K562 (cell line): ENCODE measurements at regions not wholly inside any gene's neighbourhood (a gene's known extent, or its start where the extent isn't known, plus 50 kb on each side); places are given as distances from the start of the nearest gene placed in this dataset.

ENCODE experiments used
- ATAC-seq: fragments of 200-7000 bp; cut with Tn5 transposase; 3 replicates; pipeline ENCODE4 v1.9.1; 2020; ENCODE audit warnings: moderate library complexity
- BruUV-seq: library from RNA; stranded (reverse); fragments of 400-500 nt; replicated peaks from 2 replicates; lab custom pipeline; 2021; lab: Mats Ljungman, UMichigan
- CTCF ChIA-PET: fragments of 300-600 bp; formaldehyde crosslinking; extraction: SDS; loops from one replicate; lab custom pipeline; 2021; ENCODE audit warnings: low intra/inter-chr PET ratio; lab: Yijun Ruan, JAX
- POLR2A ChIA-PET: fragments of 300-600, 350-650 bp; sonication (Branson Sonifier 250); formaldehyde crosslinking; extraction: SDS; loops from one replicate; lab custom pipeline; 2021; ENCODE audit warnings: antibody characterized with exemption, inconsistent platforms; lab: Yijun Ruan, JAX
- DNase-seq, 4 experiments: peaks; one replicate each; pipeline versions ENCODE4 v3.0.0 to v3.0.0-alpha.2; 2011 to 2018; ENCODE audit warnings: low spot score in 3 of 4, mixed read lengths in 3 of 4; ENCODE audit errors: extremely low read depth in 1 of 4
- FAIRE-seq: peaks from 2 replicates; lab custom pipeline; 2011; peaks lifted over from hg19 to GRCh38; lab: Jason Lieb, UNC
- H2AFZ ChIP-seq: 2 replicates; pipeline ENCODE4 v1.6.0; 2011; ENCODE audit warnings: low read depth, low read length, control low read depth, inconsistent platforms
- H3K27ac ChIP-seq: fragments of 200-600 bp; 3 replicates; pipeline ENCODE4 v1.8.0; 2011; ENCODE audit warnings: low read depth, mild to moderate bottlenecking, control low read depth, inconsistent platforms, low read length, moderate library complexity, mixed read lengths; ENCODE audit errors: extremely low read depth
- H3K27me3 ChIP-seq, 2 experiments: fragments of 300-600 bp in 1 of 2; 2 replicates in 1 of 2; 3 replicates in 1 of 2; pipeline versions ENCODE4 v1.6.0 to v1.8.0; 2011; ENCODE audit warnings: inconsistent platforms in 2 of 2, low read length in 2 of 2, mild to moderate bottlenecking in 1 of 2, mixed read lengths in 1 of 2, moderate library complexity in 1 of 2; ENCODE audit not compliant: control insufficient read depth in 2 of 2, insufficient read depth in 2 of 2
- H3K36me3 ChIP-seq: fragments of 300-600 bp; 3 replicates; pipeline ENCODE4 v1.8.0; 2011; ENCODE audit warnings: mild to moderate bottlenecking, low read length, inconsistent platforms; ENCODE audit not compliant: control insufficient read depth, insufficient read depth
- H3K4me1 ChIP-seq, 2 experiments: fragments of 200-600 bp in 1 of 2; replicated peaks in 1 of 2; 2 replicates in 1 of 2; 3 replicates in 1 of 2; pipeline versions ENCODE4 v1.5.1 to v1.8.0; 2011; ENCODE audit warnings: inconsistent platforms in 2 of 2, low read length in 2 of 2, mild to moderate bottlenecking in 1 of 2, mixed read lengths in 1 of 2, moderate library complexity in 1 of 2; ENCODE audit not compliant: control insufficient read depth in 2 of 2, insufficient read depth in 2 of 2
- H3K4me2 ChIP-seq: 2 replicates; pipeline ENCODE4 v1.6.1; 2011; ENCODE audit warnings: low read length, control low read depth, inconsistent platforms, mixed read lengths; ENCODE audit not compliant: insufficient read depth
- H3K4me3 ChIP-seq: fragments of 200-600 bp; sonication (generic), shearing (Covaris generic); 2 replicates; pipeline ENCODE4 v1.5.1; 2016; ENCODE audit warnings: control low read depth, inconsistent platforms
- H3K79me2 ChIP-seq: fragments of 200-600 bp; 3 replicates; pipeline ENCODE4 v1.8.0; 2011; ENCODE audit warnings: low read length, inconsistent platforms; ENCODE audit not compliant: control insufficient read depth, insufficient read depth
- H3K9ac ChIP-seq, 2 experiments: 2 replicates each; pipeline versions ENCODE4 v1.6.0 to v1.6.1; 2011; ENCODE audit warnings: low read depth in 2 of 2, low read length in 2 of 2, control low read depth in 1 of 2, inconsistent platforms in 1 of 2, mild to moderate bottlenecking in 1 of 2, mixed read lengths in 1 of 2; ENCODE audit not compliant: insufficient read depth in 1 of 2
- H3K9me1 ChIP-seq: one replicate; pipeline ENCODE4 v1.6.0; 2011; ENCODE audit warnings: inconsistent platforms, mild to moderate bottlenecking, low read length, moderate library complexity; ENCODE audit not compliant: control insufficient read depth, insufficient read depth
- H3K9me3 ChIP-seq: replicated peaks from 2 replicates; pipeline ENCODE4 v1.5.1; 2011; ENCODE audit warnings: low read depth, low read length, inconsistent platforms; ENCODE audit not compliant: control insufficient read depth, insufficient read depth
- H4K20me1 ChIP-seq: replicated peaks from 2 replicates; pipeline ENCODE4 v1.6.1; 2011; ENCODE audit warnings: low read length, inconsistent platforms, mixed read lengths; ENCODE audit not compliant: control insufficient read depth, insufficient read depth
- BCOR ChIP-seq: fragments of 450-650 bp; IDR thresholded peaks from 2 replicates; pipeline ENCODE4 v1.6.1; 2016
- RBM25 ChIP-seq: fragments of 200-400 bp; formaldehyde crosslinking; IDR thresholded peaks from 2 replicates; pipeline ENCODE4 v1.6.1; 2018; ENCODE audit warnings: low read length, low read depth, moderate library complexity; ENCODE audit not compliant: severe bottlenecking
- WGBS: fragments of 100-300 bp; shearing (Covaris generic); methylation state at CpG from one replicate; pipeline ENCODE4 v1.1.6; 2016; ENCODE audit warnings: low coverage, mixed read lengths; ENCODE audit not compliant: insufficient coverage; ENCODE audit errors: missing lambda C conversion rate; 5-methylcytosine and 5-hydroxymethylcytosine counted together
- in situ Hi-C: fragments of 300-500 bp; cut with MboI; formaldehyde crosslinking; loops from 4 replicates; pipeline ENCODE4 v1.15.0; 2018; ENCODE audit warnings: inconsistent platforms, mixed read lengths
- intact Hi-C: fragments of 100-400 bp; cut with micrococcal nuclease; formaldehyde crosslinking; loops from 2 replicates; pipeline ENCODE4 v1.14.2; 2022
- TF ChIP-seq, protein P1 (sequence below): fragments of 250-450 bp; sonication (Bioruptor Pico); IDR thresholded peaks from 2 replicates; pipeline ENCODE4 v1.5.0; 2021; ENCODE audit warnings: mild to moderate bottlenecking, borderline replicate concordance

DNA sequence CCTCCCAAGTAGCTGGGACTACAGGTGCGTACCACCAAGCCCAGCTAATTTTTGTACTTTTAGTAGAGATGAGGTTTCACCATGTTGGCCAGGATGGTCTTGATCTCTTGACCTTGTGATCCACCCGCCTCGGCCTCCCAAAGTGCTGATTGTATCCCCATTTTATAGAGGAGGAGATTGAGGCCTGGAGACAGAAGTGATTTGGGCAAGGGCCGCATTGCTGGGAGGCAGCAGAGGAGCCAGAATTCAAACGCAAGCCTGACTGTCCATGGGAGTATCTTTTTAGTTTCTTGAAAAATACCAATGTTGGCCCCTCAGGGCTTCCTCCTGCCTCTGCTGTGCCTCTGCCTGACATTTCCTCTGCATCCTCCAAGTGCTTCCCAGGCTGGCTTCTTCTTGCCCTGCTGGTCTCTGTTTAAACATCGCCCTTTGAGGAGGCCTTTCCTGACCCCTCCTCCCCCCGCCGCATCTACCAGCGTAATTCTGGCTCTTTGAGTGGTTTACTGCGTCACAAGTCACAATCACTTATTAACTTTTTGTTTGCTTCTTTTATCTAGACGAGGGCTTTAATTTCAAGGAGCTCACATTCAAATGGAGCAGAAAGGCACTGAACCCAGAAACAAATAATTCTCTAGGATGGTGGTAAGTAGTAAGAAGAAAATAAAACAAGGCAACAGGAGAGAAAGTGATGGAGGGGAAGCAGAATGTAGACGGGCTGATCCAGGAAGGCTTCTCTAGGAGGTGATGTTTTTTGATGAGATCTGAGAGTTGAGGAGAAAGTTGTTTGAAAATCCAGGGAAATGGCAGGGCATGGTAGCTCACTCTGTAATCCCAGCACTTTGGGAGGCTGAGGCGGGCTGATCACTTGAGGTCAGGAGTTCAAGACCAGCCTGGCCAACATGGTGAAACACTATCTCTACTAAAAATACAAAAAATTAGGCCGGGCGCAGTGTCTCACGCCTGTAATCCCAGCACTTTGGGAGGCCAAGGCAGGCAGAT is 91.0 kb upstream of the MED13L start:
- no peaks in the 10 kb centered on the region for H4K20me1 ChIP-seq
- no peak overlapping the region for H3K4me2 ChIP-seq
- intact Hi-C loops (no loop called here), in situ Hi-C loops (no loop called here)
- TF ChIP-seq RBM25 (peak; percentile 53), BCOR (peak; percentile 38; the same call in 1 of the 2 replicates)
- TF ChIP-seq, protein P1, sequence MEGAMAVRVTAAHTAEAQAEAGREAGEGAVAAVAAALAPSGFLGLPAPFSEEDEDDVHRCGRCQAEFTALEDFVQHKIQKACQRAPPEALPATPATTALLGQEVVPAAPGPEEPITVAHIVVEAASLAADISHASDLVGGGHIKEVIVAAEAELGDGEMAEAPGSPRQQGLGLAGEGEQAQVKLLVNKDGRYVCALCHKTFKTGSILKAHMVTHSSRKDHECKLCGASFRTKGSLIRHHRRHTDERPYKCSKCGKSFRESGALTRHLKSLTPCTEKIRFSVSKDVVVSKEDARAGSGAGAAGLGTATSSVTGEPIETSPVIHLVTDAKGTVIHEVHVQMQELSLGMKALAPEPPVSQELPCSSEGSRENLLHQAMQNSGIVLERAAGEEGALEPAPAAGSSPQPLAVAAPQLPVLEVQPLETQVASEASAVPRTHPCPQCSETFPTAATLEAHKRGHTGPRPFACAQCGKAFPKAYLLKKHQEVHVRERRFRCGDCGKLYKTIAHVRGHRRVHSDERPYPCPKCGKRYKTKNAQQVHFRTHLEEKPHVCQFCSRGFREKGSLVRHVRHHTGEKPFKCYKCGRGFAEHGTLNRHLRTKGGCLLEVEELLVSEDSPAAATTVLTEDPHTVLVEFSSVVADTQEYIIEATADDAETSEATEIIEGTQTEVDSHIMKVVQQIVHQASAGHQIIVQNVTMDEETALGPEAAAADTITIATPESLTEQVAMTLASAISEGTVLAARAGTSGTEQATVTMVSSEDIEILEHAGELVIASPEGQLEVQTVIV (CRISPR knock-in tag), result no peak
- 0 out of 2 replicates have a peak overlapping the region, but pooled peaks have one; percentile 19 for H2AFZ ChIP-seq
- POLR2A ChIA-PET, result interaction anchor here (0.7 kb wide), 2 partner anchors 31 to 149 kb away, joined by 3 to 5 read pairs; no protein-coding TSS in a partner anchor
- H3K79me2 ChIP-seq, result no peaks in the 10 kb centered on the region
- BruUV-seq, result no TSS peak
- no peaks in the 10 kb centered on the region for H3K9me1 ChIP-seq
- peaks cover 18 to 21% of the 10 kb centered on the region in 2 experiments; a peak in 4 of 5 replicates for H3K4me1 ChIP-seq
- H3K36me3 ChIP-seq, result no peaks in the 10 kb centered on the region
- no peak for FAIRE-seq
- H3K9ac ChIP-seq, result peak overlapping the region in 1 of 2 experiments; percentile 26; a peak in 1 of 4 replicates
- H3K27ac ChIP-seq, result no peak overlapping the region
- H3K9me3 ChIP-seq, result peaks cover 4% of the 10 kb centered on the region
- 74% methylated on average over 16 of the region's 16 CpGs for WGBS
- no peaks in the 10 kb centered on the region for H3K27me3 ChIP-seq
- ATAC-seq, result no peak
- DNase-seq, result no peak
- CTCF ChIA-PET, result no interaction called here
- no peak overlapping the region for H3K4me3 ChIP-seq
